NCI-H748 (cell line): ENCODE measurements at regions not wholly inside any gene's neighbourhood (a gene's known extent, or its start where the extent isn't known, plus 50 kb on each side); places are given as distances from the start of the nearest gene placed in this dataset.
A peak's percentile ranks its signal among the peaks of the same experiment; 100 is the strongest.

Experiments
- DNase-seq: peaks from one replicate; lab custom pipeline; 2025; ENCODE audit not compliant: unreplicated experiment; lab: John Stamatoyannopoulos, UW

DNA sequence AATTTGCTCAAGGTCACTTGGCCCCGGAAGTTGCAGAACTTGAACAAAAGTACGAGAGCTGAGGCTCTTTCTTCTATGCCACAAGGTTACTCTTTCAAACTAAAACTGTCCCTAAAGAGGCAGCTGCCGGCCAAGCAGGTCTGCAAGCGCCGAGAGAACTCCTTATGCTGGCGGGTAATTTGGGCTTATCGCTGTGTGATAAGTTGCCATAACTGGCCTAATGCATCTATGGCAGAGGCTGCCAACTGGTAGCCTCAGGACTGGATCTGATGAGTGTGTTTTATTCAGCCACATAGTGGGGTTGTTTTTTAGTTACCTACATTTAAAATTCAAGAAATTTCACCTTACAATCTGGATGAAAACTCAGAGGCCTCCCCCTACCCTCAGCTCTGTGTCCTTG, 68.1 kb upstream of the SPOCK1 start:
- DNase-seq: no peak

- no peak for DNase-seq
Observed at GRCh38 chr5:137566780-137567179, 67.7 kb upstream of the SPOCK1 start.

- no peak for DNase-seq
Observed at GRCh38 chr5:137566118-137566541, 67.0 kb upstream of the SPOCK1 start.

DNA sequence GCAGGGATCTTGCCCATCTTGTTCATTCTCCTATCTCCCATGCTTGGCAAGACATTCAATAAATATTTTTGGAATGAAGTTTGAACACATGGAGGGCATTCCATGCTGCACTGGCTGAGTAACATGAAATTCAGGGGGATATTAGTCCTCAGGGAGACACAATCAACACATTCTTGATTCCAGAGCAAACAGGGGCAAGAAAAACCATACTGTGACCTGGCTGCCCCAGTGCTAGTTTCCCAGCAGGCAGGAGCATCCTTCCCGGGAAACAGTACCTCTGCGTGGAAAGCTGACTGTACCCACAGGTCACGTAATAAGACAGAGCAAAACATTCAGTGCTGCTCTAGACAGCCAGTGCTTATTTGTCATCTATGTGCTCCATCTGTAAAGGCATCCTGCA, 66.3 kb upstream of the SPOCK1 start:
- DNase-seq: no peak

DNA sequence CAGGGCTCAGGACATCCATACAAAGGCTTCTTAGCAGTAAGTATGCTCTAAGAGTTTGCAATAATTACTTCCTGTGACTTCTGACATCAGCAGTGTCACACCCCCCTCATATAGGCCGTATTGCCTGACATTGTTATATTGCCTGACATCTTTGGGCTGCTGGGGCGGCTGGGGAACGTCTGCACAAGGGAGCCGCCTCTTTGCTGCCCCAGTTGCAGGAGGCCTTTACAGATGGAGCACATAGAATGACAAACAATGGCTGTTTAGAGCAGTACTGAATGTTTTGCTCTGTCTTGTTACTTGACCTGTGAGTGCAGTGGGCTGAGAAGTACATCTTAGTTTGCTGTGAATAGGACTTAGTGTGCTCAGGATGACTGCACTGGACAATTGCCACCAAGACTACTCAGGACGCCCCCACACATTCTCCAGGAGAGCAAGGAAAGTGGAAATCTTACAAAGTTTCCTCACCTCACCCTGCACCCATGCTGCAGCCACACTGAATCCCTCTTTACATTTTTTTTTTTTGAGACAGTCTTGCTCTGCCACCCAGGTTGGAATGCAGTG, 65.4 kb upstream of the SPOCK1 start:
- DNase-seq: peak; percentile 36

DNA sequence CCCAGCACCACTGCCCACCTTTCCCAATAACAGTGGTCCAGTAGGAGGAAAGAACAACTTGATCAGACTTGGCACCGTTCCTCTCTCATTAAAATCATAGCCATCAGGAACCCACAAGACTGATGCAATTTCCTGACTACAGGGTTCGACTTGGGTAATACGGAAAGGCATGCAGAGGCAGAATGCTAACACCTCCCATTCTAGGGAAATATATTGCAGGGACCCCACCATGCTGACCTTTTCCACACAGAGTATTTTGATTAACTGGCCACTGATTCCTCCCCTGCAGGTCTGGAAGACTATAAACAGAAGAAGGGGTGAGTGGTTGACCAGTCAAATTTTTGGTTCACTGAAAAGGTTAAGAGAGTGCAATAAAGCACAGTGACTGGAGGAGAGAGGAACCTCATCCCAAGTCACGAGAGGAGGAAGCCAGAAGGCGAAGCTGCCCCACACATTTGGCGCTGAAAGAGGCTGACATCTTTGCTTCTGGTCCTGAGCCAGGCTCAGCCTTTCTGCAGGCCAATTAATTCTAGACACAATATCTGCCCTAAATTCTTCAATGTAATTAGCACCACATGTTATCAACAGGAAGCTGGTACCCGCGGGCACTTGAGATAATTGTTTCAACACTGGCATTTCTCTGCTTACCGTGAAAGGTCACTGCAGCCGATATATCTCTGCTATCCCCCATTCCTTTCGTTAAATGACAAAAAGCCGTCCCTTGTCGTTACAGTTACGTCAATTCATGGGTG, 64.7 kb upstream of the SPOCK1 start:
- DNase-seq: peak; percentile 73

DNA sequence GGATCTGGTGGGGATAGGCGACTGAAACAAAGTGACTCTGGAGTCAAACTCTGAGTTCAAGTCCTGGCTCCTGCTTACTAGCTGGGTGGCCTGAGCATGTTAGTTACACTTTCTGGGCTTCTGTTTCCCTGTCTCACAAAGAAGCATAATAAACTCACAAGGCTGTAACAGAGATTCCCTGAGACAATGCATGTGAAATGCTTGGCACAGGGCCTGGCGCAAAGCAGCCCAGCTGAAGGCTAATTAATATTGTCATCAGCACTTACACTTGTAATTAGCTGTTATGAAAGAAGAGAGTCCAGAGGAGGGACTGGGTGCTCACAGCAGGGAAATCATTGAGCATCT, 64.1 kb upstream of the SPOCK1 start:
- DNase-seq: peak; percentile 43

GRCh38 chr5:137561608-137562007, 62.5 kb upstream of the SPOCK1 start:
- no peak for DNase-seq

DNA sequence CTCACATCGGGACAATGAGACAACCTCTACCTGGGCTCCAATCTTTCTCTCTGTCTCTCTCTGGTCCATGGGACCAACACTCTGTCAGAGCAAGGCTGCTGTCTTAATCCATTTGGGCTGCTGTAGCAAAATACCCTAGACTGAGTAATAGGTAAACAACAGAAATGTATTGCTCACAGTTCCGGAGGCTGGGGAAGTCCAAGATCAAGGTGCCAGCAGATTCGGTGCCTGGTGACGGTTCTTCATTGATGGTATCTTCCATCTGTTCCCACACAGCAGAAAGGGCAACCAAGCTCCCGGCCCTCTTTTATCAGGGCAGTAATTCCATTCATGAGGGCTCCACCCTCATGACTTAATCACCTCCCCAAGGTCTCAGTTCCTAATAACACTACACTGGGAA, 61.3 kb upstream of the SPOCK1 start:
- no peak for DNase-seq
